ENCODE measurements at regions not wholly inside any gene's neighbourhood (a gene's known extent, or its start where the extent isn't known, plus 50 kb on each side); places are given as distances from the start of the nearest gene placed in this dataset.

GRCh38 chr9:73855206-73855605 is 641.9 kb upstream of the RORB start:
- H3K27me3 ChIP-seq, result no peaks in the 10 kb centered on the region
- H3K36me3 ChIP-seq, result no peaks in the 10 kb centered on the region
- no peak overlapping the region for H3K4me3 ChIP-seq
- H4K20me1 ChIP-seq, result no peaks in the 10 kb centered on the region
- H3K4me2 ChIP-seq, result no peak overlapping the region
- H3K27ac ChIP-seq, result no peak overlapping the region
- no peak overlapping the region for H3K9ac ChIP-seq
- no peak for TF ChIP-seq Cebpa-rat (IDR thresholded peaks at IDR 0.05)
- no peaks in the 10 kb centered on the region for H3K4me1 ChIP-seq
- no peaks in the 10 kb centered on the region for H3K9me3 ChIP-seq (replicated peaks in 1 of 11)

DNA sequence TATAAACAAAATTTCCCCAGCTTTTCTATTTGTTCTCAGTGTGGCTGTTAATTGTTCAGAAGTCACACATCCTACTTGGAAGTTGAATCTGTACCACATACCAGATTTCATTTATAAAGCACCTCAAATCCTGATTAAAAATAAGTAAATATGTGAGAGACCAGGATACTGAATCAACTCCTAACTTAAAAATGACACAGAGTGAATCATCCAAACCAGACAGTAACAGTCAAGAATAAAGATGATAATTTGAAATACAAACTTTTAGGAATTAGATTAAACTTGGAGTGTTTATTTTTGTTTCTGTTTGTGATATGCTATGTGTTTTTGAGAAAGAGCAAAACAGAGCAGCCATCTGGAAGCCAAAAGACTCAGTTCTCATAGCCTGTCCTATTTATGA is 633.2 kb upstream of the RORB start:
- H3K27me3 ChIP-seq, result no peaks in the 10 kb centered on the region
- no peak overlapping the region for H3K9ac ChIP-seq
- no peak overlapping the region for H3K27ac ChIP-seq
- H3K4me2 ChIP-seq, result no peak overlapping the region
- H3K4me1 ChIP-seq, result peaks cover 0 to 6% (median 4%) of the 10 kb centered on the region in 10 experiments; a peak in 12 of 20 replicates
- no peaks in the 10 kb centered on the region for H4K20me1 ChIP-seq
- no peaks in the 10 kb centered on the region for H3K9me3 ChIP-seq (replicated peaks in 1 of 11)
- TF ChIP-seq Cebpa-rat (IDR thresholded peaks at IDR 0.05), result no peak
- no peak overlapping the region for H3K4me3 ChIP-seq
- no peaks in the 10 kb centered on the region for H3K36me3 ChIP-seq

- Histone ChIP-seq H3K27ac (no peak overlapping the region), H3K4me2 (no peak overlapping the region), H3K9ac (no peak overlapping the region), H4K20me1 (no peaks in the 10 kb centered on the region), H3K27me3 (no peaks in the 10 kb centered on the region), H3K4me1 (peaks cover 4 to 19% (median 12%) of the 10 kb centered on the region in 10 experiments; a peak in 17 of 20 replicates), H3K36me3 (no peaks in the 10 kb centered on the region), H3K4me3 (no peak overlapping the region), H3K9me3 (replicated peaks in 1 of 11) (no peaks in the 10 kb centered on the region)
- no peak for TF ChIP-seq Cebpa-rat (IDR thresholded peaks at IDR 0.05)
Observed at GRCh38 chr9:73866451-73866850, 630.7 kb upstream of the RORB start.

DNA sequence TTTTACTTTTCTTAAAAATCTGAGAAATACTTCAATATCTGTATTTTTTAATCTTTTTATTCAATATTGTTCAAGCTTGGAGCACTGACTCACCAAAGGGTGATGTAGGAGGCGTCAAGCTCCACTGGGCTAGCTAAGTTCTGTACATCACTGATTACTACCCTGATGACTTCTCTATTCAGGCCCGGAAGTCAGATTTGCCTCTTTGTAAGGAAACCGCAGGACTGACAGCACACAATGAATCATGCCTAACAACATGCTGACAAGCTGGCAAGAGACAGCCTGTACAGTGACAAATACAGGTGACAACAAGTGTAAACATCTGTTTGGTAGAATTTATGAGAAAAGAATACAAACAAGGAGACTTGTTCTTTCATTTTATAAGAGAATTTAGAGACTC is 627.9 kb upstream of the RORB start:
- Histone ChIP-seq H4K20me1 (no peaks in the 10 kb centered on the region), H3K9ac (no peak overlapping the region), H3K9me3 (replicated peaks in 1 of 11) (no peaks in the 10 kb centered on the region), H3K4me2 (peak overlapping the region in 9 of 11 experiments; percentile 0 to 55 (median 38); a peak in 10 of 22 replicates), H3K4me3 (no peak overlapping the region), H3K36me3 (no peaks in the 10 kb centered on the region), H3K4me1 (peaks cover 4 to 22% (median 14%) of the 10 kb centered on the region in 10 experiments; a peak in 17 of 20 replicates), H3K27me3 (no peaks in the 10 kb centered on the region), H3K27ac (peak overlapping the region in 1 of 11 experiments; percentile 46; a peak in 2 of 22 replicates)
- TF ChIP-seq Cebpa-rat (IDR thresholded peaks at IDR 0.05), result no peak

GRCh38 chr9:73871636-73872035 is 625.5 kb upstream of the RORB start:
- H3K4me2 ChIP-seq, result peak overlapping the region in 4 of 11 experiments; percentile 2 to 25 (median 10); a peak in 3 of 22 replicates
- H3K27me3 ChIP-seq, result no peaks in the 10 kb centered on the region
- no peak for TF ChIP-seq Cebpa-rat (IDR thresholded peaks at IDR 0.05)

GRCh38 chr9:73872701-73873100 is 624.4 kb upstream of the RORB start:
- Histone ChIP-seq H3K9me3 (replicated peaks in 1 of 11) (no peaks in the 10 kb centered on the region), H3K4me1 (peaks cover 4 to 22% (median 14%) of the 10 kb centered on the region in 10 experiments; a peak in 17 of 20 replicates), H3K4me3 (no peak overlapping the region), H3K4me2 (no peak overlapping the region), H3K36me3 (no peaks in the 10 kb centered on the region), H3K27ac (no peak overlapping the region), H3K27me3 (no peaks in the 10 kb centered on the region), H3K9ac (no peak overlapping the region), H4K20me1 (no peaks in the 10 kb centered on the region)
- no peak for TF ChIP-seq Cebpa-rat (IDR thresholded peaks at IDR 0.05)

More at GRCh38 chr9:73871636-73872035, 625.5 kb upstream of the RORB start:
- Histone ChIP-seq H3K9me3 (replicated peaks in 1 of 11) (no peaks in the 10 kb centered on the region), H3K4me1 (peaks cover 4 to 22% (median 14%) of the 10 kb centered on the region in 10 experiments; a peak in 17 of 20 replicates), H3K9ac (no peak overlapping the region), H3K27ac (no peak overlapping the region), H3K4me3 (no peak overlapping the region), H3K36me3 (no peaks in the 10 kb centered on the region), H4K20me1 (no peaks in the 10 kb centered on the region)

- Histone ChIP-seq H3K9me3 (replicated peaks in 1 of 11) (peaks cover 0 to 6% (median 0%) of the 10 kb centered on the region in 11 experiments; a peak in 1 of 22 replicates), H3K4me2 (no peak overlapping the region), H3K36me3 (no peaks in the 10 kb centered on the region), H3K4me1 (no peaks in the 10 kb centered on the region), H3K4me3 (no peak overlapping the region), H3K27ac (no peak overlapping the region), H4K20me1 (no peaks in the 10 kb centered on the region), H3K9ac (no peak overlapping the region), H3K27me3 (no peaks in the 10 kb centered on the region)
- no peak for TF ChIP-seq Cebpa-rat (IDR thresholded peaks at IDR 0.05)
Observed at GRCh38 chr9:73880101-73880500, 617.0 kb upstream of the RORB start.

DNA sequence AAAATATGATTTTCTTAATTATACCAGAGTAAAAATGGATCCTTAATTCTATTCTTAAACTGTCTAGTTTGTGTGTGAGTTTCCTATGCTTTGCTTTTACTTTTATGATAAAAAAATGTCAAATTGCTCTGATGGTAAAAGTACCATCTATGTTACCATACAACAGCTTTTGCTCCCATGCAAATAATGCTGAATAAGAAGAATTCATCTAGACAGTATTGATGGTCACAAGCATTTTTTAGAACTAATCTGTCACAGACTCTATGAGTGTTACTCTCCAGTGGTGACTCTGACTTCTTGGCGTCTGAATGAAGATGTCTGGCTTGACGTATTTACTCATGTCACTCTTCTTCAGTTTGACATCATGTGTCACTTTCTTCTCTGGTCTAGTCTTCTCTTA is 608.1 kb upstream of the RORB start:
- Histone ChIP-seq H3K27ac (no peak overlapping the region), H4K20me1 (no peaks in the 10 kb centered on the region), H3K4me3 (no peak overlapping the region), H3K9me3 (replicated peaks in 1 of 11) (peaks cover 0 to 13% (median 5%) of the 10 kb centered on the region in 11 experiments; a peak in 5 of 22 replicates), H3K36me3 (no peaks in the 10 kb centered on the region), H3K4me1 (peaks cover 0 to 13% (median 0%) of the 10 kb centered on the region in 10 experiments; a peak in 3 of 20 replicates), H3K27me3 (no peaks in the 10 kb centered on the region), H3K4me2 (no peak overlapping the region), H3K9ac (no peak overlapping the region)
- TF ChIP-seq Cebpa-rat (IDR thresholded peaks at IDR 0.05), result no peak

GRCh38 chr9:73890685-73891277 is 606.4 kb upstream of the RORB start:
- peaks cover 0 to 13% (median 0%) of the 10 kb centered on the region in 10 experiments; a peak in 3 of 20 replicates for H3K4me1 ChIP-seq
- no peaks in the 10 kb centered on the region for H4K20me1 ChIP-seq
- no peak overlapping the region for H3K4me3 ChIP-seq
- H3K36me3 ChIP-seq, result no peaks in the 10 kb centered on the region
- peaks cover 0 to 4% (median 0%) of the 10 kb centered on the region in 11 experiments; a peak in 3 of 22 replicates for H3K9me3 ChIP-seq (replicated peaks in 1 of 11)
- TF ChIP-seq Cebpa-rat (IDR thresholded peaks at IDR 0.05), result no peak
- no peaks in the 10 kb centered on the region for H3K27me3 ChIP-seq
- H3K4me2 ChIP-seq, result 0 out of 22 replicates have a peak overlapping the region, but pooled peaks of 1 of the 11 experiments have one; percentile 6
- no peak overlapping the region for H3K9ac ChIP-seq
- no peak overlapping the region for H3K27ac ChIP-seq

GRCh38 chr9:73892335-73892734 is 604.8 kb upstream of the RORB start:
- Histone ChIP-seq H3K27ac (no peak overlapping the region), H3K4me2 (no peak overlapping the region), H3K9me3 (replicated peaks in 1 of 11) (no peaks in the 10 kb centered on the region), H3K36me3 (no peaks in the 10 kb centered on the region), H3K4me3 (no peak overlapping the region), H3K9ac (no peak overlapping the region), H3K4me1 (peaks cover 0 to 13% (median 0%) of the 10 kb centered on the region in 10 experiments; a peak in 3 of 20 replicates), H4K20me1 (no peaks in the 10 kb centered on the region), H3K27me3 (no peaks in the 10 kb centered on the region)
- TF ChIP-seq Cebpa-rat (IDR thresholded peaks at IDR 0.05), result no peak

All from BLaER1 treated with 17β-estradiol and CSF1 and Interleukin-3, amounts not matched to agents 10 nM and 100 nM (cell line).